WTC11 (cell line): ENCODE measurements at regions not wholly inside any gene's neighbourhood (a gene's known extent, or its start where the extent isn't known, plus 50 kb on each side); places are given as distances from the start of the nearest gene placed in this dataset.
"Not testable (repeated sequence)": the region's sequence is repeated elsewhere in the genome, so short reads cannot be mapped to it uniquely, and the experiment has no call there.

Experiments used
- ATAC-seq: fragments of 200-7000 bp; cut with Tn5 transposase; 2 replicates; pipeline ENCODE4 v1.10.0; 2021; ENCODE audit warnings: mild to moderate bottlenecking, moderate library complexity
- CTCF ChIA-PET: fragments of 300-600 bp; sonication (Branson Sonifier 250); formaldehyde crosslinking; loops from one replicate; lab custom pipeline; 2021; ENCODE audit warnings: antibody characterized with exemption; lab: Charles Lee
- POLR2A ChIA-PET: fragments of 350-600 bp; sonication (Branson Sonifier 250); formaldehyde crosslinking; loops from one replicate; lab custom pipeline; 2021; ENCODE audit warnings: antibody characterized with exemption; lab: Charles Lee
- DNase-seq: peaks from one replicate; pipeline ENCODE4 v3.0.0; 2021; ENCODE audit warnings: low spot score
- H3K27ac Mint-ChIP-seq: 2 replicates; pipeline ENCODE4 v1.8.0; 2021; ENCODE audit warnings: mixed read lengths
- H3K27me3 Mint-ChIP-seq: 2 replicates; pipeline ENCODE4 v1.8.0; 2021; ENCODE audit warnings: low read depth, mild to moderate bottlenecking, moderate library complexity, mixed read lengths
- H3K36me3 Mint-ChIP-seq: 2 replicates; pipeline ENCODE4 v1.8.0; 2021; ENCODE audit warnings: mixed read lengths
- H3K4me1 Mint-ChIP-seq: 2 replicates; pipeline ENCODE4 v1.8.0; 2022; ENCODE audit warnings: mixed read lengths
- H3K4me3 Mint-ChIP-seq: 2 replicates; pipeline ENCODE4 v1.8.0; 2021; ENCODE audit warnings: mild to moderate bottlenecking, moderate library complexity, mixed read lengths
- H3K9me3 Mint-ChIP-seq: 2 replicates; pipeline ENCODE4 v1.8.0; 2021; ENCODE audit warnings: mixed read lengths
- CREM ChIP-seq: sonication (generic); formaldehyde crosslinking; IDR thresholded peaks from 2 replicates; pipeline ENCODE4 v1.8.1; 2022; ENCODE audit warnings: mild to moderate bottlenecking, missing genetic modification reagents, moderate library complexity
- ESRRA ChIP-seq: sonication (generic); formaldehyde crosslinking; IDR thresholded peaks from 2 replicates; pipeline ENCODE4 v1.8.1; 2022; ENCODE audit warnings: mild to moderate bottlenecking, missing genetic modification reagents, borderline replicate concordance
- GRHL2 ChIP-seq: fragments of 250-450 bp; sonication (Bioruptor Pico); IDR thresholded peaks from 2 replicates; pipeline ENCODE4 v1.8.0; 2022; ENCODE audit warnings: mild to moderate bottlenecking, moderate library complexity; ENCODE audit not compliant: insufficient replicate concordance, severe bottlenecking
- HMGA2 ChIP-seq: fragments of 250-450 bp; sonication (Bioruptor Pico); IDR thresholded peaks from 2 replicates; pipeline ENCODE4 v1.4.0; 2021; ENCODE audit warnings: mild to moderate bottlenecking, moderate library complexity
- JAZF1 ChIP-seq: fragments of 250-450 bp; sonication (Bioruptor Pico); IDR thresholded peaks from 2 replicates; pipeline ENCODE4 v1.9.0; 2021; ENCODE audit warnings: moderate library complexity, mild to moderate bottlenecking, inconsistent platforms
- KAT7 ChIP-seq: sonication (generic); formaldehyde crosslinking; IDR thresholded peaks from 2 replicates; pipeline ENCODE4 v1.8.1; 2023; ENCODE audit warnings: missing genetic modification reagents, mild to moderate bottlenecking, borderline replicate concordance
- NFE2L1 ChIP-seq: sonication (generic); formaldehyde crosslinking; IDR thresholded peaks from 2 replicates; pipeline ENCODE4 v1.8.1; 2023; ENCODE audit warnings: missing genetic modification reagents
- NR1H2 ChIP-seq: sonication (generic); formaldehyde crosslinking; IDR thresholded peaks from 2 replicates; pipeline ENCODE4 v1.9.0; 2021; ENCODE audit warnings: mild to moderate bottlenecking, moderate library complexity, missing genetic modification reagents
- PRRX2 ChIP-seq: fragments of 250-450 bp; sonication (Bioruptor Pico); IDR thresholded peaks from 2 replicates; pipeline ENCODE4 v1.8.0; 2021; ENCODE audit warnings: mild to moderate bottlenecking
- RELA ChIP-seq: sonication (generic); formaldehyde crosslinking; IDR thresholded peaks from 2 replicates; pipeline ENCODE4 v1.8.1; 2022; ENCODE audit warnings: missing genetic modification reagents, mild to moderate bottlenecking, borderline replicate concordance
- SMAD3 ChIP-seq: sonication (generic); formaldehyde crosslinking; IDR thresholded peaks from 2 replicates; pipeline ENCODE4 v1.8.0; 2022; ENCODE audit warnings: missing genetic modification reagents, mild to moderate bottlenecking, borderline replicate concordance
- SOX15 ChIP-seq: fragments of 250-450 bp; sonication (Bioruptor Pico); IDR thresholded peaks from 2 replicates; pipeline ENCODE4 v1.9.0; 2021; ENCODE audit warnings: mild to moderate bottlenecking
- TP53 ChIP-seq: sonication (generic); formaldehyde crosslinking; IDR thresholded peaks from 2 replicates; pipeline ENCODE4 v1.8.1; 2023; ENCODE audit warnings: mild to moderate bottlenecking, missing genetic modification reagents
- ZNF219 ChIP-seq: sonication (generic); formaldehyde crosslinking; IDR thresholded peaks from 2 replicates; pipeline ENCODE4 v1.8.0; 2023; ENCODE audit warnings: missing genetic modification reagents, mild to moderate bottlenecking, borderline replicate concordance
- ZNF263 ChIP-seq: sonication (generic); formaldehyde crosslinking; IDR thresholded peaks from 2 replicates; pipeline ENCODE4 v1.8.1; 2022; ENCODE audit warnings: low read depth, mild to moderate bottlenecking, moderate library complexity, missing genetic modification reagents
- ZNF396 ChIP-seq: fragments of 250-450 bp; sonication (Bioruptor Pico); IDR thresholded peaks from 2 replicates; pipeline ENCODE4 v1.8.0; 2021; ENCODE audit warnings: mild to moderate bottlenecking, moderate library complexity, borderline replicate concordance
- TF ChIP-seq, protein P1 (sequence below): sonication (generic); formaldehyde crosslinking; IDR thresholded peaks from 2 replicates; pipeline ENCODE4 v1.8.0; 2022; ENCODE audit warnings: mild to moderate bottlenecking, missing genetic modification reagents
- TF ChIP-seq, protein P2 (sequence below): sonication (generic); formaldehyde crosslinking; IDR thresholded peaks from 2 replicates; pipeline ENCODE4 v1.8.0; 2022; ENCODE audit warnings: mild to moderate bottlenecking, missing genetic modification reagents
- TF ChIP-seq, protein P3 (sequence below): fragments of 250-450 bp; sonication (Bioruptor Pico); IDR thresholded peaks from 2 replicates; pipeline ENCODE4 v1.9.0; 2021; ENCODE audit warnings: mild to moderate bottlenecking
- TF ChIP-seq, protein P4 (sequence below): fragments of 200-600 bp; IDR thresholded peaks from 2 replicates; pipeline ENCODE4 v1.8.0; 2022; ENCODE audit warnings: antibody characterized with exemption
- TF ChIP-seq, protein P5 (sequence below): sonication (generic); formaldehyde crosslinking; conservative IDR thresholded peaks from 2 replicates; pipeline ENCODE4 v1.8.1; 2023; ENCODE audit warnings: mild to moderate bottlenecking, low read depth, missing genetic modification reagents, moderate library complexity
- TF ChIP-seq, protein P6 (sequence below): sonication (generic); formaldehyde crosslinking; IDR thresholded peaks from 2 replicates; pipeline ENCODE4 v1.8.1; 2023; ENCODE audit warnings: mild to moderate bottlenecking, missing genetic modification reagents, moderate library complexity
- TF ChIP-seq, protein P7 (sequence below): sonication (generic); formaldehyde crosslinking; IDR thresholded peaks from 2 replicates; pipeline ENCODE4 v1.8.1; 2023; ENCODE audit warnings: mild to moderate bottlenecking, missing genetic modification reagents

DNA sequence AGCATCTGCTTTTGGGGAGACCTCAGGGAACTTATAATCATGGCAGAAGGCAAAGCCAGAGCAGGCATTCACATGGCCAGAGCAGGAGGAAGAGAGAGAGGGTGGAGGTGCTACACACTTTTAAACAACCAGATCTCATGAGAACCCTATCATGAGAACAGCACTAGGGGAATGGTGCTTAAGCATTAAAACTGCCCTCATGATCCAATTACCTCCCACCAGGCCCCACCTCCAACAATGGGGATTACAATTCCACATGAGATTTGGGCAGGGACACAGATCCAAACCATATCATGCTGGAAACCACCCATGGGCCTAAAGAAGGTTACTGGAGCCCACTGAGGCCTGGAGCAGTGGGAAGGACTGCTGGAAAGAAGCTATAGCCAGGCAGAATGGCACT lies 66.9 kb upstream of the CHST1 start:
- DNase-seq (no peak), ATAC-seq (no peak)
- Mint-ChIP-seq H3K27me3 (peaks cover 14% of the 10 kb centered on the region), H3K4me1 (no peaks in the 10 kb centered on the region), H3K36me3 (peaks cover 12% of the 10 kb centered on the region), H3K4me3 (no peak overlapping the region), H3K9me3 (peaks cover 22% of the 10 kb centered on the region), H3K27ac (no peak overlapping the region)
- TF ChIP-seq ESRRA (CRISPR knock-in tag) = no peak
- TF ChIP-seq JAZF1 = no peak
- TF ChIP-seq, protein P1, sequence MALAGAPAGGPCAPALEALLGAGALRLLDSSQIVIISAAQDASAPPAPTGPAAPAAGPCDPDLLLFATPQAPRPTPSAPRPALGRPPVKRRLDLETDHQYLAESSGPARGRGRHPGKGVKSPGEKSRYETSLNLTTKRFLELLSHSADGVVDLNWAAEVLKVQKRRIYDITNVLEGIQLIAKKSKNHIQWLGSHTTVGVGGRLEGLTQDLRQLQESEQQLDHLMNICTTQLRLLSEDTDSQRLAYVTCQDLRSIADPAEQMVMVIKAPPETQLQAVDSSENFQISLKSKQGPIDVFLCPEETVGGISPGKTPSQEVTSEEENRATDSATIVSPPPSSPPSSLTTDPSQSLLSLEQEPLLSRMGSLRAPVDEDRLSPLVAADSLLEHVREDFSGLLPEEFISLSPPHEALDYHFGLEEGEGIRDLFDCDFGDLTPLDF = no peak
- TF ChIP-seq, protein P2, sequence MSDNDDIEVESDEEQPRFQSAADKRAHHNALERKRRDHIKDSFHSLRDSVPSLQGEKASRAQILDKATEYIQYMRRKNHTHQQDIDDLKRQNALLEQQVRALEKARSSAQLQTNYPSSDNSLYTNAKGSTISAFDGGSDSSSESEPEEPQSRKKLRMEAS = no peak
- TF ChIP-seq GRHL2 (CRISPR knock-in tag) = no peak
- no peak for TF ChIP-seq ZNF396
- TF ChIP-seq TP53 = no peak
- no peak for TF ChIP-seq SMAD3
- TF ChIP-seq NFE2L1 = no peak
- TF ChIP-seq HMGA2 (CRISPR knock-in tag) = no peak
- TF ChIP-seq, protein P3, sequence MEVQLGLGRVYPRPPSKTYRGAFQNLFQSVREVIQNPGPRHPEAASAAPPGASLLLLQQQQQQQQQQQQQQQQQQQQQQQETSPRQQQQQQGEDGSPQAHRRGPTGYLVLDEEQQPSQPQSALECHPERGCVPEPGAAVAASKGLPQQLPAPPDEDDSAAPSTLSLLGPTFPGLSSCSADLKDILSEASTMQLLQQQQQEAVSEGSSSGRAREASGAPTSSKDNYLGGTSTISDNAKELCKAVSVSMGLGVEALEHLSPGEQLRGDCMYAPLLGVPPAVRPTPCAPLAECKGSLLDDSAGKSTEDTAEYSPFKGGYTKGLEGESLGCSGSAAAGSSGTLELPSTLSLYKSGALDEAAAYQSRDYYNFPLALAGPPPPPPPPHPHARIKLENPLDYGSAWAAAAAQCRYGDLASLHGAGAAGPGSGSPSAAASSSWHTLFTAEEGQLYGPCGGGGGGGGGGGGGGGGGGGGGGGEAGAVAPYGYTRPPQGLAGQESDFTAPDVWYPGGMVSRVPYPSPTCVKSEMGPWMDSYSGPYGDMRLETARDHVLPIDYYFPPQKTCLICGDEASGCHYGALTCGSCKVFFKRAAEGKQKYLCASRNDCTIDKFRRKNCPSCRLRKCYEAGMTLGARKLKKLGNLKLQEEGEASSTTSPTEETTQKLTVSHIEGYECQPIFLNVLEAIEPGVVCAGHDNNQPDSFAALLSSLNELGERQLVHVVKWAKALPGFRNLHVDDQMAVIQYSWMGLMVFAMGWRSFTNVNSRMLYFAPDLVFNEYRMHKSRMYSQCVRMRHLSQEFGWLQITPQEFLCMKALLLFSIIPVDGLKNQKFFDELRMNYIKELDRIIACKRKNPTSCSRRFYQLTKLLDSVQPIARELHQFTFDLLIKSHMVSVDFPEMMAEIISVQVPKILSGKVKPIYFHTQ (CRISPR knock-in tag) = no peak
- no peak for TF ChIP-seq ZNF263 (CRISPR knock-in tag)
- TF ChIP-seq, protein P4, sequence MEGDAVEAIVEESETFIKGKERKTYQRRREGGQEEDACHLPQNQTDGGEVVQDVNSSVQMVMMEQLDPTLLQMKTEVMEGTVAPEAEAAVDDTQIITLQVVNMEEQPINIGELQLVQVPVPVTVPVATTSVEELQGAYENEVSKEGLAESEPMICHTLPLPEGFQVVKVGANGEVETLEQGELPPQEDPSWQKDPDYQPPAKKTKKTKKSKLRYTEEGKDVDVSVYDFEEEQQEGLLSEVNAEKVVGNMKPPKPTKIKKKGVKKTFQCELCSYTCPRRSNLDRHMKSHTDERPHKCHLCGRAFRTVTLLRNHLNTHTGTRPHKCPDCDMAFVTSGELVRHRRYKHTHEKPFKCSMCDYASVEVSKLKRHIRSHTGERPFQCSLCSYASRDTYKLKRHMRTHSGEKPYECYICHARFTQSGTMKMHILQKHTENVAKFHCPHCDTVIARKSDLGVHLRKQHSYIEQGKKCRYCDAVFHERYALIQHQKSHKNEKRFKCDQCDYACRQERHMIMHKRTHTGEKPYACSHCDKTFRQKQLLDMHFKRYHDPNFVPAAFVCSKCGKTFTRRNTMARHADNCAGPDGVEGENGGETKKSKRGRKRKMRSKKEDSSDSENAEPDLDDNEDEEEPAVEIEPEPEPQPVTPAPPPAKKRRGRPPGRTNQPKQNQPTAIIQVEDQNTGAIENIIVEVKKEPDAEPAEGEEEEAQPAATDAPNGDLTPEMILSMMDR = no peak
- no peak for TF ChIP-seq NR1H2 (CRISPR knock-in tag)
- POLR2A ChIA-PET = no interaction called here
- CTCF ChIA-PET = interaction anchor here (1.0 kb wide), 1 partner anchor 10 kb away, joined by 3 read pairs; no protein-coding TSS in a partner anchor

DNA sequence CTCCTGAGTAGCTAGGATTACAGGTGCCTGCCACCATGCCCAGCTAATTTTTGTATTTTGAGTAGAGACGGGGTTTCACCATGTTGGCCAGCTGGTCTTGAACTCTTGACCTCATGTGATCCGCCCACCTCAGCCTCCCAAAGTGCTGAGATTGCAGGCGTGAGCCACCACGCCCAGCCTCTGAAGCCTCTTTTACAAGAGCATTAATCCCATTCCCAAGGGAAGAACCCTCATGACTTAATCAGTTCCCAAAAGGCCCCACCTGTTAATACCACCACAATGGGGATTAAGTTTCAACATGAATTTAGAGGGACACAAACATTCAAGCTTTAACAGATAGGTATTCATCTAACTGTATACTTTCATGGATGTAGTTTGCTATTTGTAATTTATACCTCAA lies 65.7 kb upstream of the CHST1 start:
- DNase-seq, H3K27me3 Mint-ChIP-seq, H3K4me3 Mint-ChIP-seq, H3K36me3 Mint-ChIP-seq, CTCF ChIA-PET, POLR2A ChIA-PET, H3K27ac Mint-ChIP-seq, H3K4me1 Mint-ChIP-seq, ATAC-seq: not testable (repeated sequence)
- peaks cover 11% of the 10 kb centered on the region for H3K9me3 Mint-ChIP-seq

DNA sequence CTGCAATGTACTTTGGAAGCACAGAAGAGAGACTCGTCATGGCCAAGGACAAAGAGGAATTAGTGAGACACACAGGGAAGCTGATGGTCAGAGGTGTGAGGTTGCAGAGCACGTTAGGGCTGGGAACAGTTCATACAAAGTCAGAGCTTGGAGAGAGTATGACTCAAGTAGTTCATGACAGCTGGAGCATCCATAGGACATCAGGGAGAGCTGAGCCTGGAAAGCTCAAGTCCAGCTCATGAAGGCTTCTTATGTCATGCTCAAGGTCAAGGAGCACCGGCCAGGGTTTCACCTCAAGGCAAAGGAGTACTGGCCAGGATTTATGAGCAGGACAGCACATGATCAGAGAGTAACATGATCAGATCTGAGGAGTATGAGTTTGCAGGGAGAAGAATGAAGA lies 64.6 kb upstream of the CHST1 start:
- Mint-ChIP-seq H3K27me3 (peaks cover 3% of the 10 kb centered on the region), H3K4me1 (0 out of 2 replicates have a peak, but pooled peaks cover 2% of the 10 kb centered on the region), H3K27ac (no peak overlapping the region), H3K4me3 (no peak overlapping the region), H3K9me3 (peaks cover 5% of the 10 kb centered on the region; the same call in 1 of the 2 replicates), H3K36me3 (no peaks in the 10 kb centered on the region)
- ChIA-PET CTCF (interaction anchor here (0.9 kb wide), 1 partner anchor 42 kb away, joined by 3 read pairs; no protein-coding TSS in a partner anchor), POLR2A (interaction anchor here (0.7 kb wide), 1 partner anchor 37 kb away, joined by 4 read pairs; no protein-coding TSS in a partner anchor)
- DNase-seq = no peak
- ATAC-seq = no peak
- no peak for TF ChIP-seq KAT7 (CRISPR knock-in tag)
- no peak for TF ChIP-seq RELA (CRISPR knock-in tag)
- TF ChIP-seq TP53 = no peak
- TF ChIP-seq, protein P5, sequence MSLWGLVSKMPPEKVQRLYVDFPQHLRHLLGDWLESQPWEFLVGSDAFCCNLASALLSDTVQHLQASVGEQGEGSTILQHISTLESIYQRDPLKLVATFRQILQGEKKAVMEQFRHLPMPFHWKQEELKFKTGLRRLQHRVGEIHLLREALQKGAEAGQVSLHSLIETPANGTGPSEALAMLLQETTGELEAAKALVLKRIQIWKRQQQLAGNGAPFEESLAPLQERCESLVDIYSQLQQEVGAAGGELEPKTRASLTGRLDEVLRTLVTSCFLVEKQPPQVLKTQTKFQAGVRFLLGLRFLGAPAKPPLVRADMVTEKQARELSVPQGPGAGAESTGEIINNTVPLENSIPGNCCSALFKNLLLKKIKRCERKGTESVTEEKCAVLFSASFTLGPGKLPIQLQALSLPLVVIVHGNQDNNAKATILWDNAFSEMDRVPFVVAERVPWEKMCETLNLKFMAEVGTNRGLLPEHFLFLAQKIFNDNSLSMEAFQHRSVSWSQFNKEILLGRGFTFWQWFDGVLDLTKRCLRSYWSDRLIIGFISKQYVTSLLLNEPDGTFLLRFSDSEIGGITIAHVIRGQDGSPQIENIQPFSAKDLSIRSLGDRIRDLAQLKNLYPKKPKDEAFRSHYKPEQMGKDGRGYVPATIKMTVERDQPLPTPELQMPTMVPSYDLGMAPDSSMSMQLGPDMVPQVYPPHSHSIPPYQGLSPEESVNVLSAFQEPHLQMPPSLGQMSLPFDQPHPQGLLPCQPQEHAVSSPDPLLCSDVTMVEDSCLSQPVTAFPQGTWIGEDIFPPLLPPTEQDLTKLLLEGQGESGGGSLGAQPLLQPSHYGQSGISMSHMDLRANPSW (CRISPR knock-in tag) = no peak
- TF ChIP-seq, protein P2 = no peak
- TF ChIP-seq, protein P6, sequence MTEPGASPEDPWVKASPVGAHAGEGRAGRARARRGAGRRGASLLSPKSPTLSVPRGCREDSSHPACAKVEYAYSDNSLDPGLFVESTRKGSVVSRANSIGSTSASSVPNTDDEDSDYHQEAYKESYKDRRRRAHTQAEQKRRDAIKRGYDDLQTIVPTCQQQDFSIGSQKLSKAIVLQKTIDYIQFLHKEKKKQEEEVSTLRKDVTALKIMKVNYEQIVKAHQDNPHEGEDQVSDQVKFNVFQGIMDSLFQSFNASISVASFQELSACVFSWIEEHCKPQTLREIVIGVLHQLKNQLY (CRISPR knock-in tag) = no peak
- no peak for TF ChIP-seq PRRX2 (CRISPR knock-in tag)
- no peak for TF ChIP-seq ZNF219 (CRISPR knock-in tag)
- TF ChIP-seq CREM (CRISPR knock-in tag) = no peak
- TF ChIP-seq SOX15 (CRISPR knock-in tag) = no peak
- TF ChIP-seq, protein P7, sequence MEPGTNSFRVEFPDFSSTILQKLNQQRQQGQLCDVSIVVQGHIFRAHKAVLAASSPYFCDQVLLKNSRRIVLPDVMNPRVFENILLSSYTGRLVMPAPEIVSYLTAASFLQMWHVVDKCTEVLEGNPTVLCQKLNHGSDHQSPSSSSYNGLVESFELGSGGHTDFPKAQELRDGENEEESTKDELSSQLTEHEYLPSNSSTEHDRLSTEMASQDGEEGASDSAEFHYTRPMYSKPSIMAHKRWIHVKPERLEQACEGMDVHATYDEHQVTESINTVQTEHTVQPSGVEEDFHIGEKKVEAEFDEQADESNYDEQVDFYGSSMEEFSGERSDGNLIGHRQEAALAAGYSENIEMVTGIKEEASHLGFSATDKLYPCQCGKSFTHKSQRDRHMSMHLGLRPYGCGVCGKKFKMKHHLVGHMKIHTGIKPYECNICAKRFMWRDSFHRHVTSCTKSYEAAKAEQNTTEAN (CRISPR knock-in tag) = no peak
